ENCODE measurements at regions not wholly inside any gene's neighbourhood (a gene's known extent, or its start where the extent isn't known, plus 50 kb on each side); places are given as distances from the start of the nearest gene placed in this dataset.

- no peak for TF ChIP-seq POLR2AphosphoS5 (IDR thresholded peaks at IDR 0.05; ENCODE audit: low read depth, low read length)
- no peak for TF ChIP-seq POLR2A (IDR thresholded peaks at IDR 0.05; ENCODE audit: low read depth, low read length)
Observed at GRCh38 chr15:100812802-100813201, 66.8 kb upstream of the ALDH1A3 start.
